PC-9 (cell line): ENCODE measurements at regions not wholly inside any gene's neighbourhood (a gene's known extent, or its start where the extent isn't known, plus 50 kb on each side); places are given as distances from the start of the nearest gene placed in this dataset.
A peak's percentile ranks its signal among the peaks of the same experiment; 100 is the strongest.

Experiments
- BruUV-seq: library from RNA; stranded (reverse); fragments of 400-500 nt; replicated peaks from 2 replicates; lab custom pipeline; 2021; lab: Mats Ljungman, UMichigan
- CTCF ChIA-PET: fragments of 300-600 bp; sonication (Branson Sonifier 250); formaldehyde crosslinking; loops from one replicate; lab custom pipeline; 2022; ENCODE audit warnings: antibody characterized with exemption; lab: Charles Lee
- POLR2A ChIA-PET: fragments of 300-600 bp; sonication (Branson Sonifier 250); formaldehyde crosslinking; loops from one replicate; lab custom pipeline; 2022; ENCODE audit warnings: antibody characterized with exemption; ENCODE audit not compliant: unreplicated experiment; lab: Charles Lee
- DNase-seq, 2 experiments: peaks; one replicate each; pipeline versions ENCODE4 v3.0.0 to v3.0.0-alpha.2; 2015 to 2022; ENCODE audit warnings: mixed read lengths in 1 of 2
- H2AFZ ChIP-seq: fragments of 200-600 bp; sonication (generic); 2 replicates; pipeline ENCODE4 v1.8.1; 2017; ENCODE audit warnings: antibody characterized with exemption
- H3F3A ChIP-seq: fragments of 200-600 bp; sonication (generic); 2 replicates; pipeline ENCODE4 v1.8.1; 2017; ENCODE audit warnings: antibody characterized with exemption, mild to moderate bottlenecking, low read depth; ENCODE audit not compliant: insufficient read depth
- H3K27ac ChIP-seq: fragments of 200-600 bp; sonication (generic); 2 replicates; pipeline ENCODE4 v1.6.1; 2016; ENCODE audit warnings: mixed run types
- H3K27me3 ChIP-seq: fragments of 200-600 bp; sonication (generic); 2 replicates; pipeline ENCODE4 v1.6.1; 2016; ENCODE audit warnings: low read depth, mixed run types; ENCODE audit not compliant: insufficient read depth
- H3K36me3 ChIP-seq: fragments of 200-600 bp; sonication (generic); 2 replicates; pipeline ENCODE4 v1.6.1; 2016; ENCODE audit warnings: low read depth, mixed run types
- H3K4me1 ChIP-seq: fragments of 200-600 bp; sonication (generic); replicated peaks from 2 replicates; pipeline ENCODE4 v1.6.1; 2016; ENCODE audit warnings: mixed run types; ENCODE audit not compliant: insufficient read depth
- H3K4me2 ChIP-seq: fragments of 200-600 bp; sonication (generic); 2 replicates; pipeline ENCODE4 v1.6.1; 2017; ENCODE audit warnings: mixed run types
- H3K4me3 ChIP-seq: fragments of 200-600 bp; sonication (generic); 2 replicates; pipeline ENCODE4 v1.6.1; 2016; ENCODE audit warnings: mixed run types
- H3K79me2 ChIP-seq: fragments of 200-600 bp; sonication (generic); 2 replicates; pipeline ENCODE4 v1.6.1; 2017; ENCODE audit warnings: low read depth, mixed run types
- H3K9me2 ChIP-seq: fragments of 200-600 bp; sonication (generic); 2 replicates; pipeline ENCODE4 v1.8.1; 2017; ENCODE audit warnings: mild to moderate bottlenecking; ENCODE audit not compliant: insufficient read depth
- H3K9me3 ChIP-seq: fragments of 200-600 bp; sonication (generic); 2 replicates; pipeline ENCODE4 v1.8.1; 2016; ENCODE audit warnings: low read depth; ENCODE audit not compliant: insufficient read depth
- H4K20me1 ChIP-seq: fragments of 200-600 bp; sonication (generic); 2 replicates; pipeline ENCODE4 v1.8.1; 2017; ENCODE audit not compliant: insufficient read depth
- CTCF ChIP-seq: fragments of 200-600 bp; sonication (generic); conservative IDR thresholded peaks from 2 replicates; pipeline ENCODE4 v1.6.1; 2017; ENCODE audit warnings: mixed run types, antibody characterized with exemption, mild to moderate bottlenecking, moderate library complexity
- EZH2 ChIP-seq: fragments of 200-600 bp; sonication (generic); IDR thresholded peaks from 2 replicates; pipeline ENCODE4 v1.8.0; 2017; ENCODE audit warnings: antibody characterized with exemption, low read depth
- intact Hi-C: fragments of 100-400 bp; cut with micrococcal nuclease; formaldehyde crosslinking; loops from one replicate; pipeline ENCODE4 v1.10.0; 2022; ENCODE audit not compliant: unreplicated experiment

GRCh38 chr11:92707665-92708064, 261.8 kb upstream of the MTNR1B start:
- H3K27ac ChIP-seq: no peak overlapping the region
- H3K27me3 ChIP-seq: no peaks in the 10 kb centered on the region
- no peaks in the 10 kb centered on the region for H3K9me2 ChIP-seq
- H3K4me1 ChIP-seq: no peaks in the 10 kb centered on the region
- no peak for DNase-seq
- no peaks in the 10 kb centered on the region for H3F3A ChIP-seq
- no peaks in the 10 kb centered on the region for H4K20me1 ChIP-seq
- POLR2A ChIA-PET: no interaction called here
- no peak overlapping the region for H3K4me2 ChIP-seq
- H2AFZ ChIP-seq: no peak overlapping the region
- intact Hi-C loops: no loop called here
- no TSS peak for BruUV-seq
- no peak for TF ChIP-seq CTCF
- no peaks in the 10 kb centered on the region; the same call in 1 of the 2 replicates for H3K9me3 ChIP-seq
- CTCF ChIA-PET: no interaction called here
- H3K79me2 ChIP-seq: no peaks in the 10 kb centered on the region
- H3K4me3 ChIP-seq: no peak overlapping the region
- no peaks in the 10 kb centered on the region for H3K36me3 ChIP-seq

GRCh38 chr11:92709329-92709728, 260.1 kb upstream of the MTNR1B start:
- Histone ChIP-seq H4K20me1 (no peaks in the 10 kb centered on the region), H3K4me2 (no peak overlapping the region), H3K27ac (no peak overlapping the region), H3F3A (no peaks in the 10 kb centered on the region), H3K36me3 (no peaks in the 10 kb centered on the region), H3K9me3 (no peaks in the 10 kb centered on the region; the same call in 1 of the 2 replicates), H3K79me2 (no peaks in the 10 kb centered on the region), H2AFZ (no peak overlapping the region), H3K4me1 (no peaks in the 10 kb centered on the region), H3K4me3 (no peak overlapping the region), H3K9me2 (no peaks in the 10 kb centered on the region), H3K27me3 (no peaks in the 10 kb centered on the region)
- ChIA-PET POLR2A (no interaction called here), CTCF (no interaction called here)
- no peak for DNase-seq
- TF ChIP-seq EZH2 (no peak), CTCF (no peak)
- BruUV-seq: no TSS peak
- intact Hi-C loops: no loop called here

- no peaks in the 10 kb centered on the region for H3K79me2 ChIP-seq
- intact Hi-C loops: no loop called here
- CTCF ChIA-PET: interaction anchor here (0.6 kb wide), 1 partner anchor 13 kb away, joined by 3 read pairs; no protein-coding TSS in a partner anchor
These were observed 257.5 kb upstream of the MTNR1B start for GRCh38 chr11:92711926-92712325.

More at GRCh38 chr11:92711926-92712325, 257.5 kb upstream of the MTNR1B start:
- H3F3A ChIP-seq: no peaks in the 10 kb centered on the region
- no peaks in the 10 kb centered on the region for H3K36me3 ChIP-seq
- H3K9me2 ChIP-seq: no peaks in the 10 kb centered on the region
- DNase-seq: peak in 1 of 2 experiments; percentile 30
- H2AFZ ChIP-seq: no peak overlapping the region
- H3K9me3 ChIP-seq: no peaks in the 10 kb centered on the region
- BruUV-seq: no TSS peak
- POLR2A ChIA-PET: no interaction called here
- no peaks in the 10 kb centered on the region for H3K4me1 ChIP-seq
- no peaks in the 10 kb centered on the region for H4K20me1 ChIP-seq
- no peak overlapping the region for H3K4me2 ChIP-seq
- no peak overlapping the region for H3K4me3 ChIP-seq
- TF ChIP-seq CTCF: no peak
- H3K27me3 ChIP-seq: no peaks in the 10 kb centered on the region
- H3K27ac ChIP-seq: no peak overlapping the region
